SU-DHL-6 (cell line): ENCODE measurements at regions not wholly inside any gene's neighbourhood (a gene's known extent, or its start where the extent isn't known, plus 50 kb on each side); places are given as distances from the start of the nearest gene placed in this dataset.

Source experiments
- CTCF ChIP-seq: fragments of 200-600 bp; sonication (generic); IDR thresholded peaks from one replicate; pipeline ENCODE4 v1.5.1; 2017; ENCODE audit warnings: antibody characterized with exemption, mild to moderate bottlenecking, low read length, moderate library complexity; ENCODE audit not compliant: insufficient read depth, poor library complexity, severe bottlenecking
- EZH2phosphoT487 ChIP-seq: fragments of 200-600 bp; sonication (generic), shearing (Covaris generic); conservative IDR thresholded peaks from 2 replicates; pipeline ENCODE4 v1.6.1; 2018; ENCODE audit warnings: mild to moderate bottlenecking, antibody characterized with exemption, low read length, moderate library complexity, mixed read lengths

GRCh38 chr10:52703898-52704297 is 68.7 kb downstream of the MBL2 start:
- TF ChIP-seq CTCF, result no peak
- no peak for TF ChIP-seq EZH2phosphoT487
